ENCODE measurements at regions not wholly inside any gene's neighbourhood (a gene's known extent, or its start where the extent isn't known, plus 50 kb on each side); places are given as distances from the start of the nearest gene placed in this dataset.

DNA sequence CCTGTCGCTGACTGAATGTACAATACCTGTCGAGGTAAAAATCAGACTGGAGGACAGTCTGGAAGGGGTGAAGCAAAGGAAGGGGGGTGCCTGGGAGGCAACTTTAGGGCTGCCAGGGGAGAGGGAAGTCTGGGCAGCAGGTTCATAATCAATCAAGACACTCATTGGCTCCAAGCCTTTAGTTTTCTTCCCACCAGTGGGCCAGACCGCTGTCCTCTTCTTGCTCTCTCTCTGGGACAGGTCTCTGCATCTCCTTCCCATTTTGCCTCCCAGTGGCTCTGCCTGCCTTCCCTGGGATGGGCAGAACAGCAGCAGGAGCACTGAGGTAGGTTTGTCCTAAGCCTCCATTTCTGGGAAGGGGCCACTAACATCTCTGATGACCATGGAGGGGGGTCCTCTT, 206.5 kb downstream of the TTC8 start:
- H3K36me3 ChIP-seq = no peaks in the 10 kb centered on the region
- H3K27ac ChIP-seq = no peak overlapping the region
- intact Hi-C loops (cut with DNase I; ENCODE audit: low total_unique reads) = no loop called here
- no peak for TF ChIP-seq POLR2A (IDR thresholded peaks at IDR 0.05)
- TF ChIP-seq POLR2AphosphoS5 (IDR thresholded peaks at IDR 0.05) = no peak
- no peak for TF ChIP-seq CTCF (IDR thresholded peaks at IDR 0.05)
- no peak overlapping the region for H3K4me3 ChIP-seq
- peaks cover 6% of the 10 kb centered on the region in 2 donors for H3K4me1 ChIP-seq
- no peaks in the 10 kb centered on the region for H3K9me3 ChIP-seq
- DNase-seq (ENCODE audit: low spot score in 2 of 2) = no peak
- peaks cover 0 to 7% of the 10 kb centered on the region in 2 donors for H3K27me3 ChIP-seq

- H3K27ac ChIP-seq = no peak overlapping the region
- no peak for DNase-seq (ENCODE audit: low spot score in 2 of 2)
- H3K36me3 ChIP-seq = no peaks in the 10 kb centered on the region
- intact Hi-C loops (cut with DNase I; ENCODE audit: low total_unique reads) = no loop called here
- no peak overlapping the region for H3K4me3 ChIP-seq
- H3K9me3 ChIP-seq = no peaks in the 10 kb centered on the region
- H3K4me1 ChIP-seq = peaks cover 0 to under 1% of the 10 kb centered on the region in 2 donors
- H3K27me3 ChIP-seq = no peaks in the 10 kb centered on the region
- TF ChIP-seq POLR2AphosphoS5 (IDR thresholded peaks at IDR 0.05) = no peak
- no peak for TF ChIP-seq POLR2A (IDR thresholded peaks at IDR 0.05)
- TF ChIP-seq CTCF (IDR thresholded peaks at IDR 0.05) = no peak
These were observed 207.7 kb downstream of the TTC8 start for GRCh38 chr14:89032086-89032649.

DNA sequence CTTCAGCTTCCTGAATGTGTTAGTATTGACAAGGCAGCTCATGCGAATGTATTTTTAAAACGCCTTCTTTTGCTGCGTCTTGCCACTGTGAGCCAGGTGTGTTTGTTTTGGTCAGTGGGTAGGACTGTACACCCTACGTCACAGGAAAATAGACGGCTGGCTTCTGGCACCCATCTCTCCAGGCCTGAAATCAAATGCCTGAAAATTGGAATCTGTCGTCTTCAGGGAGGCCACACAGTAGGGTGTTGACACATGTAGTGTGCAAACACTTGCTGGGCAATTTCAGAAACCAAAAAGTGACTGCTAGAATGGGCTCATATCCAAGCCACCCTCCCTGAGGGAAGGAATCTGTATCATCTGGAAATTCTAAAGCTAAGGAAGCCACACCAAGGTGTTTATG, 209.3 kb downstream of the TTC8 start:
- Histone ChIP-seq H3K4me1 (no peaks in the 10 kb centered on the region), H3K4me3 (no peak overlapping the region), H3K9me3 (no peaks in the 10 kb centered on the region), H3K27me3 (no peaks in the 10 kb centered on the region), H3K27ac (no peak overlapping the region), H3K36me3 (no peaks in the 10 kb centered on the region)
- TF ChIP-seq POLR2AphosphoS5 (IDR thresholded peaks at IDR 0.05) = no peak
- TF ChIP-seq POLR2A (IDR thresholded peaks at IDR 0.05) = no peak
- no peak for TF ChIP-seq CTCF (IDR thresholded peaks at IDR 0.05)
- DNase-seq (ENCODE audit: low spot score in 2 of 2) = no peak
- intact Hi-C loops (cut with DNase I; ENCODE audit: low total_unique reads) = no loop called here

GRCh38 chr14:89036371-89036770, 211.9 kb downstream of the TTC8 start:
- Histone ChIP-seq H3K27me3 (no peaks in the 10 kb centered on the region), H3K4me1 (no peaks in the 10 kb centered on the region), H3K9me3 (no peaks in the 10 kb centered on the region), H3K27ac (no peak overlapping the region), H3K36me3 (no peaks in the 10 kb centered on the region), H3K4me3 (no peak overlapping the region)
- TF ChIP-seq POLR2AphosphoS5 (IDR thresholded peaks at IDR 0.05) (no peak), POLR2A (IDR thresholded peaks at IDR 0.05) (no peak), CTCF (IDR thresholded peaks at IDR 0.05) (no peak)
- DNase-seq (ENCODE audit: low spot score in 2 of 2) = no peak
- intact Hi-C loops (cut with DNase I; ENCODE audit: low total_unique reads) = no loop called here

DNA sequence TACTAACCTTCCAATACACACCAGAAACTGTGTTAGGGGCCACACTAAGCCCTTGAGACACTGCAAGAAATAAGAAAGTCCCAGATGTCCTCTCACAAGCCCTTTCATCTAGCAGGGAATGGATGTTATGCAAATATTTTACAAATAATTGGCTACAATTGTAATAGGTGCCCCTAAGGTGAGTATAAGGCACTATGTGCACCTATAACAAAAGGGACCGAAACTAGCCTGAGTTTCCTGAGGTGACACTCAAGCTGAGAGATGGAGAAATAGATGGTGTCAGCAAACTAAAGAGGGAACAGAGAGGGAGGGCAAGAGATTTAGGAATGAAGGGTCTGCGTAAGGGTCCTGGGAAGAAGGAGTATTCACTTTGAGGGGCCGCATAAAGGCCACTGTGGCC, 212.6 kb downstream of the TTC8 start:
- no peaks in the 10 kb centered on the region for H3K27me3 ChIP-seq
- no peak overlapping the region for H3K4me3 ChIP-seq
- intact Hi-C loops (cut with DNase I; ENCODE audit: low total_unique reads) = no loop called here
- H3K9me3 ChIP-seq = no peaks in the 10 kb centered on the region
- TF ChIP-seq POLR2AphosphoS5 (IDR thresholded peaks at IDR 0.05) = no peak
- no peak for TF ChIP-seq POLR2A (IDR thresholded peaks at IDR 0.05)
- TF ChIP-seq CTCF (IDR thresholded peaks at IDR 0.05) = no peak
- H3K27ac ChIP-seq = no peak overlapping the region
- H3K4me1 ChIP-seq = no peaks in the 10 kb centered on the region
- H3K36me3 ChIP-seq = no peaks in the 10 kb centered on the region
- DNase-seq (ENCODE audit: low spot score in 2 of 2) = no peak

All from breast epithelium (tissue), 4 donors.